NOMO-1 (cell line): ENCODE measurements at regions not wholly inside any gene's neighbourhood (a gene's known extent, or its start where the extent isn't known, plus 50 kb on each side); places are given as distances from the start of the nearest gene placed in this dataset.
A peak's percentile ranks its signal among the peaks of the same experiment; 100 is the strongest.
"Not testable (repeated sequence)": the region's sequence is repeated elsewhere in the genome, so short reads cannot be mapped to it uniquely, and the experiment has no call there.

Source experiments
- DNase-seq, 2 experiments: peaks; one replicate each; lab custom pipeline; 2025; ENCODE audit not compliant: unreplicated experiment in 2 of 2; lab: John Stamatoyannopoulos, UW

GRCh38 chr1:101526813-101527212 is 290.0 kb downstream of the S1PR1 start:
- DNase-seq, result no peak

- DNase-seq, result no peak
Measured at GRCh38 chr1:101532377-101532776, 295.6 kb downstream of the S1PR1 start.

- DNase-seq, result no peak
Measured at GRCh38 chr1:101540161-101540560, 303.3 kb downstream of the S1PR1 start.

GRCh38 chr1:101546885-101547284 is 310.1 kb downstream of the S1PR1 start:
- DNase-seq, result no peak

GRCh38 chr1:101547357-101547756 is 310.5 kb downstream of the S1PR1 start:
- DNase-seq, result no peak

- DNase-seq, result no peak
Measured at GRCh38 chr1:101548376-101548775, 311.6 kb downstream of the S1PR1 start.

- no peak for DNase-seq
Measured at GRCh38 chr1:101550581-101550980, 313.8 kb downstream of the S1PR1 start.

- DNase-seq, result no peak
Measured at GRCh38 chr1:101566883-101567538, 330.2 kb downstream of the S1PR1 start.

GRCh38 chr1:101567582-101568189 is 330.9 kb downstream of the S1PR1 start:
- DNase-seq, result peak in 1 of 2 experiments; percentile 28

GRCh38 chr1:101587741-101588140 is 350.9 kb downstream of the S1PR1 start:
- no peak for DNase-seq

GRCh38 chr1:101588677-101589076 is 351.9 kb downstream of the S1PR1 start:
- no peak for DNase-seq

- no peak for DNase-seq
Measured at GRCh38 chr1:101592845-101593244, 356.0 kb downstream of the S1PR1 start.

GRCh38 chr1:101595881-101596374 is 359.1 kb downstream of the S1PR1 start:
- DNase-seq, result no peak

GRCh38 chr1:101600615-101601014 is 363.8 kb downstream of the S1PR1 start:
- DNase-seq, result not testable (repeated sequence)

GRCh38 chr1:101603726-101604125 is 366.9 kb downstream of the S1PR1 start:
- no peak for DNase-seq

- no peak for DNase-seq
Measured at GRCh38 chr1:101605878-101606277, 369.1 kb downstream of the S1PR1 start.

GRCh38 chr1:101613546-101613945 is 376.7 kb downstream of the S1PR1 start:
- DNase-seq, result no peak

GRCh38 chr1:101618900-101619299 is 377.8 kb downstream of the OLFM3 start:
- DNase-seq, result no peak

GRCh38 chr1:101632548-101633272 is 364.0 kb downstream of the OLFM3 start:
- no peak for DNase-seq

GRCh38 chr1:101645810-101646209 is 350.9 kb downstream of the OLFM3 start:
- no peak for DNase-seq

GRCh38 chr1:101652484-101652883 is 344.2 kb downstream of the OLFM3 start:
- DNase-seq, result no peak

- no peak for DNase-seq
Measured at GRCh38 chr1:101653482-101653946, 343.2 kb downstream of the OLFM3 start.
